SK-N-SH (cell line): ENCODE measurements at regions not wholly inside any gene's neighbourhood (a gene's known extent, or its start where the extent isn't known, plus 50 kb on each side); places are given as distances from the start of the nearest gene placed in this dataset.

Experiments used
- CTCF ChIP-seq: fragments of 200-600 bp; sonication (generic); IDR thresholded peaks from 2 replicates; pipeline ENCODE4 v1.6.1; 2017; ENCODE audit warnings: antibody characterized with exemption, mild to moderate bottlenecking, moderate library complexity
- EP300 ChIP-seq, 2 experiments: IDR thresholded peaks; 2 replicates each; pipeline versions ENCODE4 v1.4.0 to v1.6.1; 2012; ENCODE audit warnings: borderline replicate concordance in 1 of 2, low read depth in 1 of 2, low read length in 1 of 2
- GABPA ChIP-seq: IDR thresholded peaks from 2 replicates; pipeline ENCODE4 v1.4.0; 2012; ENCODE audit warnings: low read depth, mild to moderate bottlenecking
- TCF12 ChIP-seq: IDR thresholded peaks from 2 replicates; pipeline ENCODE4 v1.4.0; 2012
- YY1 ChIP-seq: IDR thresholded peaks from 2 replicates; pipeline ENCODE4 v1.4.0; 2012; ENCODE audit warnings: low read depth, mild to moderate bottlenecking
- ZBTB33 ChIP-seq: IDR thresholded peaks from 2 replicates; pipeline ENCODE4 v1.4.0; 2012; ENCODE audit warnings: low read depth, borderline replicate concordance
- TF ChIP-seq, protein P1 (sequence below): fragments of 150-350 bp; IDR thresholded peaks from 2 replicates; pipeline ENCODE4 v1.6.1; 2017; ENCODE audit warnings: antibody characterized with exemption, low read length, low read depth, borderline replicate concordance

- TF ChIP-seq, protein P1, sequence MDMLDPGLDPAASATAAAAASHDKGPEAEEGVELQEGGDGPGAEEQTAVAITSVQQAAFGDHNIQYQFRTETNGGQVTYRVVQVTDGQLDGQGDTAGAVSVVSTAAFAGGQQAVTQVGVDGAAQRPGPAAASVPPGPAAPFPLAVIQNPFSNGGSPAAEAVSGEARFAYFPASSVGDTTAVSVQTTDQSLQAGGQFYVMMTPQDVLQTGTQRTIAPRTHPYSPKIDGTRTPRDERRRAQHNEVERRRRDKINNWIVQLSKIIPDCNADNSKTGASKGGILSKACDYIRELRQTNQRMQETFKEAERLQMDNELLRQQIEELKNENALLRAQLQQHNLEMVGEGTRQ = no peak
- TF ChIP-seq CTCF (no peak), EP300 (IDR thresholded peaks at IDR 0.05; ENCODE audit: borderline replicate concordance in 1 of 2, low read depth in 1 of 2, low read length in 1 of 2) (no peak), TCF12 (no peak), GABPA (no peak), ZBTB33 (no peak), YY1 (no peak)
Observed at GRCh38 chr15:25936004-25936403, 72.9 kb upstream of the ATP10A start.
